ENCODE measurements at regions not wholly inside any gene's neighbourhood (a gene's known extent, or its start where the extent isn't known, plus 50 kb on each side); places are given as distances from the start of the nearest gene placed in this dataset.

- DNase-seq (ENCODE audit: low read depth): no peak
Measured at GRCh38 chr9:86695910-86696424, 251.3 kb downstream of the GAS1 start.

DNA sequence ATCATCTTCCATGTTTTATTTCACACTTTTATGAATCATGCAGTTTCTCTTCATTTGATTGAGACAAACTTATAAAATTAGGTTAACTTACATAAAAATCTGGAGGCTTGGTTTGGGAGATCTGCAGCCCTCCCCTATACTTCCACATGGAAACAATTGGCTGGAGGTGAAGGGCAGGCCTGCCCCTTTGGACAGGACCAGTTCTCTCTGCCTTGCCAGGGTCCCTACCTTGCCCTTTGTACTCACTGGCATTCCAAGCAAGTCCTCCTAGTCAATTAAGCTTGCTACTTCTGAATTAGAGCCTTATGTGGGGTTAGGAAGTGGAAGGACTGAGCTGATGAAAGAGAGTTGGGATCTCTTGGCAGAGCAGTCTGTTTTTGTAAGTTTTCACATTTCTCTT lies 257.3 kb downstream of the GAS1 start:
- DNase-seq (ENCODE audit: low read depth): no peak

DNA sequence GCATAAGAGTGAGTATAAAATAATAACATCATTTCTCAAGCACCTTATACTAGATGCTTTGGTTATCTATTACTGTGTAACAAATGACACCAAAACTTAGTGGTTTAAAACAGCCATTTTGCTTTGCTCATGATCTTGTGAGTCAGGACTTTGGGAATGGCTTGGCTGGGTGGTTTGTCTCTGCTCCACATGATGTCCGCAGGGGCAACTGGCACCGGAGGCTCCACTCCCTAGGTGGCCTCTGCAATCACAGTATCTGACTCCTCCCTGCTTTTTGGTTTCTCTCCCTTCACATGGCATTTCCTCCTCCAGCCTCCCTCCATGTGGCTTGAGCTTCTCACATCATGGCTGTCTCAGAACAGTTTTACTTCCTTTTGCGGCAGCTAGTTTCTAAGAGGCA lies 259.5 kb downstream of the GAS1 start:
- DNase-seq (ENCODE audit: low read depth): peak; percentile 70

GRCh38 chr9:86685556-86685955 lies 261.8 kb downstream of the GAS1 start:
- no peak for DNase-seq (ENCODE audit: low read depth)

DNA sequence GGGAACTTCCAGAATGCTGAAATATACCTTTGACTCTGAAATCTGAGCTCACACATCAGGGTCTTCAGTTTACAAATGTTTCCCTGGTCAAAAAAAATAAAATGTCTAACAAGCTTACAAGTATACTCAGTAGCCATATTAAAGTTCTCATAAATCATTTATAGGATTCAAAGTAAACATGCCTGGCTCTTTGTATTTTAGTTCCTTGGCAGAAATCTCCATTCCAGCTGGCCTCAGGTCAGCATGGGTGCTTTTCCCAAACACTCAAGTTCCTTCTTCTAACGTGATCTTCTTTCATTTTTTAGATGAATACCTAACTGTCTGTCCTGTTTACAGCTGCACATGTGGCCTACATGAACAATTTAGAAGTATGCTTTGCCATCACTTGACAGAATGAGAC lies 263.2 kb downstream of the GAS1 start:
- no peak for DNase-seq (ENCODE audit: low read depth)

DNA sequence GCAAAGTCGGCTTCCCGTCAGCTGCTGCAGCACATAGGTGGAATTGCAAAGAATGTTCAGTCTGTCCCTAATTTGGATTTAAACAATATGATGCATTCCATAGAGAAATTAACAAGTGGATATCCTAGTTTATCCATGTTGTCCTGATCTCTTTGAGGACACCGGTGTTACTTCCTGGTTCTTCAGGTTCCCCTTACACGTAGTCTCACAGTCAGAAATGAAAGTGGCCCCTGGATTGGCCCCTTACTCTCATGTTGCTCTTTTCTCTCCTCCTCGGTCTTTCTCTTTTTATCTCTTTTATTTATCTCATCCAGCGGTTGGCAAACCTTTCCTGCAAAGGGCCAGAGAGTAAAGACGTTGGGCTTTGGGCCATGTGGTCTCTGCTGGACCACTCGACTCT lies 265.1 kb downstream of the GAS1 start:
- DNase-seq (ENCODE audit: low read depth): no peak

DNA sequence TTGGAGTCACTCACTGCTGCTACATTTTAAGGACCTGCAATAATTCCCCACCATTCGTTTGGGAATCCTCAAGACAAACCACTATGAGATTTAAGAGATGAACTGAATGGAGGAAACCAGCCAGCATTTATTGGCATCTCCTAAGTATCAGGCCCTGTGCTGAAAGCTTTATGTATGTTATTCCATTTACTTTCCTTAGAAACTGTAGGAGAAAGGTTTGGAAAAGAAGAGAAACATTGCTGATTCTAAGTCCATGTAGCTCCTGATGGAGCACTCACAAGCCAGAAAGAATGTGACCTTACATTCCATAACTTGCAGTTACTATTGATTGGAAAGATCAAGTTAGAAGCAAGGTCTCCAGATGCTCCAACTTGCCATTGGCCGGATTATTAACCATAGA lies 267.4 kb downstream of the GAS1 start:
- DNase-seq (ENCODE audit: low read depth): no peak

DNA sequence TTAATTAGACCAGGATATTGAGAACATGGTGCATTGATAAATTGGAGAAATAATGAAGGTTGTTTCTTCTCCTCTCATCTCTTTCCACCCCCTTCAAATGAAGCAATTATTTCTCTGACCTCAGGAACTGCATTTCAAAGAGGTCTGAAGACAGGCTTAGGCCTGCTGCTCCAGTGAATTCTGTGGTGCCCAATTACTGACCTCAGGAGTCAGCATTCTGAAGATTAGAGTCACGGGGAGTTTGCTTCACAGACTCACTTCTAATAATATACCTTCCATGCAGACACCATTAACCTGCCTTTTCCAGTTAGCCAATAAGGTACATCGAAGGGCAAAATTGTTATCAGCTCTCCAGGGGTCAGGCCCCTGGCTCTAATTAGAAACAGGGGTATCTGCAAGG lies 270.9 kb downstream of the GAS1 start:
- no peak for DNase-seq (ENCODE audit: low read depth)

DNA sequence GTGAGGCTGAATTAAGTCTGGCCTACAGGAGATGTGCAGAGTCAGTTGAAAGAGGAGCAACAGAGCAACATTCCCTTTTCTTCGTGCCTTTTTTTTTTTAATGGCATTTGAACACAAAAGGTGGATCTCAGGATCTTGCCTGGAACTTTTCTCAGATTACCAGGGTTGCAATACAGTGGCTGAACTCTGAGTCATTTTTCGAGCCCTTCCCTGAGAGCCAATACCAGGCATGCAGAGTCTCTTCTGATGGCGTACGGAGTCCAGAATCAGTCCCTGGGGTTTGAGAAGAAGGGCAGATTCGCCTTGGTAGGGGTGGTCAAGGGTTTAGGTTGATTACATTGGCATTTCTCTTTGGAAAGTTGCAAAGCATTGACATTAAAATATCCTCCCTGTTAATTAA lies 271.5 kb downstream of the GAS1 start:
- peak; percentile 10 for DNase-seq (ENCODE audit: low read depth)

DNA sequence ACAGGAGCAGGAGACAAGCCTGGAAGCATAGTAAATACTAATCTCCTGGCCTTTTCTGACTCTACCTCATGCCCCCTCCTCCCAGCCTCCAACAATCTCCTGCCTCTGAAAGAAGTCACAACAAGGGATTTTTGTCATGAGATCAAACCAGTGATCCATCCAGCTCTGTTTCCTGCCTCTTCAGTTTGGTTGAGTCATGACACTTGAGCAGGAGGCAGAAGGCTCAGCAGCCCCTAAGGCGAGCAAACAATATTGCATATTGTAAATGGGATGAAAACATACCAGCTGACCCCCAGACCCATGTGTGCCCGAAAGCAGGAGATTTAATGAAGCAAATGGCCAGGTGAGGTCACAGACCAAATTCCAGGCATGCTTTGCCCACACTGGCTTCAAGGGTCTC lies 272.8 kb downstream of the GAS1 start:
- no peak for DNase-seq (ENCODE audit: low read depth)

DNA sequence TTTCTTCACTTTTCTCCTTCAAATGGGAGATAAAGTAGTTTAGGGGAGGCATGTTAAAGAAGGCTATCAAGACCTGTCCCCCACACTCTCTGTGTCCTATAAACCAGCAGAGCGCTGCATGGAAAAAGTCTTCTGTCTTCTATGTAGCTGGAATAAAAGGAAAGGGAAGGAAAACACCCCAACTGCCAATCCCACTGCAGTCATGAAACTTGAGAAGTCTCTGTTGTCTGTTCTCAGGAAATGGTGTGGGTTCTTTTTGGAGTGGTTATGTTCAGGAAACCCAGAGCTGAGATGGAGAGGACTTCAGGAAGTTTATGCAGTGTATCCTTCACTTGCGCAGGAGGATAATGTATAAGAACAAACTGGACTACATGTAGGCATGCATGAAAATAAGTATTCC lies 274.3 kb downstream of the GAS1 start:
- no peak for DNase-seq (ENCODE audit: low read depth)

DNA sequence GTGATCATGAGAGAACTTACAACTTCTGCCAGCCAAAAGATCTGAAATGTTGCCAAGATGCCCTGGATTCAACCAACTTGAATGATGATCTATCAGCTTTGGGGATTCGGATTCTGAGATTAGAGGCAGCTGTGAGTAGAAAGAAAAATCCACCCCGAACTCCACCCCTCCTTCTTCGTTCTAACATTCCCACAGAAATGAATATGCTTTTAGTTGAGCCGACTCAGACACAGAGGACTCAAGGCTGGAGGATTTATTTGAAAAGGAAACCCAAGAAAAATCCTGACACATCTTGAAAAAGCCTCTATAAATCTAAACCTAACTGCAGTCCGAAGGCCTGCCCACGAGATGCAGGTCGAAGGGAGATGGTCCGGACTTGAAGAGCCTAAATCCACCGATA lies 275.0 kb downstream of the GAS1 start:
- DNase-seq (ENCODE audit: low read depth): peak; percentile 40

GRCh38 chr9:86671018-86671417 lies 276.3 kb downstream of the GAS1 start:
- DNase-seq (ENCODE audit: low read depth): no peak

- DNase-seq (ENCODE audit: low read depth): no peak
Measured at GRCh38 chr9:86670536-86670935, 276.8 kb downstream of the GAS1 start.

DNA sequence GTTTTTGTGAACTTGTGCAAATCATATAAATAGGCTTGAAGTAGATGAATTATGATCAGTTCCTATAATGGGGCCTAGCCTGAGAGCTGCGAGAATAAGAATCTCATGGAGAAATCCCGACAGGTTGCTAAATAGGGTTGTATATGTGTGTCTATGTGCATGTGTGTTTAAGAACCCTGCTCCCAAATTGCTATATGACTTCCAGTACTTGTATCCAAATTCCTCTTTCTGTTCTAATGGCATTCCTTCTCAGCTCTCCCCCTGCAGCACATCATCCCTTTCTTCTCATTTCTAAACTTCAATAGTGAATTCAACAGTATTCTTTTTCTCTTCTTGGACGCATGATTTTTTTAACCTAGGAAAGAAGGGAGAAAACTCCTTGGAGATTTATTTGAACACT lies 277.2 kb downstream of the GAS1 start:
- DNase-seq (ENCODE audit: low read depth): no peak

- DNase-seq (ENCODE audit: low read depth): no peak
Measured at GRCh38 chr9:86669422-86669821, 277.9 kb downstream of the GAS1 start.

DNA sequence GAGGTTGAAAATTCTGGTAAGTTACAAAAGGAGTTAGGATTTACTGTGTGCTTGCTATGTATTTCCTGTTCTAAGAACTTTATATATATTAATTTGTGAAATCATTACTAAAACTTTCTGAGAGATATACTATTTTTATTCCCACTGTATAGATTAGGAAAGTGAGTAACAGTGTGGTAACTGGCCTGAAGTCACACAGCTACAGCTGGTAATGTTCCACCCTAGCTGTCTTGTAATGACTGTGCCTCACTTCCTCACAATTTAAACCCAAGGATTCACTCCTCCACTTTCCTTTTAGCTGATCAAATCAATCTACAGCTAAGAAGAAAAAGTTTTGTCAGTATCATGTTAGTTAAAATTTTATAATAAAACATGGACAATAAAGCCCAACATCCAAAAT lies 278.8 kb downstream of the GAS1 start:
- no peak for DNase-seq (ENCODE audit: low read depth)

- no peak for DNase-seq (ENCODE audit: low read depth)
Measured at GRCh38 chr9:86667307-86667706, 280.0 kb downstream of the GAS1 start.

DNA sequence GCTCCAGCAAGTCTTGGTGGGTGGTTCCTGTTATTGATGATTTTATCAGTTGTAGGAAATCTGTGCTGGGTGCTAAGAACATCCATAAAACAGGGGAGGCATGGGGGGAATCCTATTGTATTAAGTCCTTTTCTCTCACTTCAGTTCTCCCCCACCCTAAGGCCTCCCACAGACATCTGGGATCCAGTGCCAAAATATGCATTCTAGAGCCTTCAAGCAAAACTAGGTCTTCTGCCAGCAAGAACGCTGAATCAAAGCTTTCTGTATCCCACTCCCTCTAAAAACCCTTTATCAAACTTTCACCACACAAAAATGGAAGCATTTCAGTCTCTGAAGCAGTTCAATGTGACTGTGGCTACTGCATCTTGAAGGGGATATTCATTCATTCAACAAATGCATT lies 281.9 kb downstream of the GAS1 start:
- DNase-seq (ENCODE audit: low read depth): no peak

- DNase-seq (ENCODE audit: low read depth): no peak
Measured at GRCh38 chr9:86664603-86665002, 282.7 kb downstream of the GAS1 start.

- no peak for DNase-seq (ENCODE audit: low read depth)
Measured at GRCh38 chr9:86663905-86664304, 283.4 kb downstream of the GAS1 start.

DNA sequence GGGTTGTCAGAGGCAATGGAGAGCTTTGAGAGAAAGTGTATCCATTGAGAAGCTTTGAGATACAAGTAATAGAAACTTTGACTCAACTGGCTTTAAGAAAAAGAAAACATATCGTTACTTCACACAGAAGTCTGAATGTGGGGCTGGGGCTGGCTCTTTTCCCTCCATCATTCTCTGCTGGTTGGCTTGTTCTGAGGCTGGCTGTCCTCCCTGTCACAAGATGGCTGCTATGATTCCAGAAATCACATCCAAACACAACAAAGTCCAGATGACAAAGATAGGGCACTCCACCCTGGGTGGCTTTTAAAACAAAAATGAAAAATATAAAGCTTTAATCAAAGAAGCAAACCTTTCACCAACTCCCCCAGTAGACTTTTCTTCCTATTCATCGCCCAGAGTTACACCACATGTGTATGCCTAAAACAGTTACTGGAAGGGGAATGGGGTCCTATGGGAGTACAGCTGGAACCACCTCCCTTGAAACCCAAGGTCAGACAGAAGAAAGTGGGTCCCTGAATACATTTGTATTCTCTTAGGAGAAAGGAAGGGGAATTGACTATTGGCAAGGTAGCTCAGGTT lies 284.3 kb downstream of the GAS1 start:
- DNase-seq (ENCODE audit: low read depth): no peak

- DNase-seq (ENCODE audit: low read depth): peak; percentile 92
Measured at GRCh38 chr9:86660146-86660943, 287.0 kb downstream of the GAS1 start.

Data from amniotic epithelial cell (primary cell).